ENCODE measurements at regions not wholly inside any gene's neighbourhood (a gene's known extent, or its start where the extent isn't known, plus 50 kb on each side); places are given as distances from the start of the nearest gene placed in this dataset.

- DNase-seq (ENCODE audit: low spot score) = no peak
Measured at GRCh38 chr17:77474292-77474988, 333.7 kb downstream of the SEC14L1 start.

- no peak for DNase-seq (ENCODE audit: low spot score)
Measured at GRCh38 chr17:77475016-77475976, 334.5 kb downstream of the SEC14L1 start.

GRCh38 chr17:77476006-77476405 is 335.2 kb downstream of the SEC14L1 start:
- DNase-seq (ENCODE audit: low spot score) = no peak

GRCh38 chr17:77476498-77476897 is 335.7 kb downstream of the SEC14L1 start:
- DNase-seq (ENCODE audit: low spot score) = no peak

DNA sequence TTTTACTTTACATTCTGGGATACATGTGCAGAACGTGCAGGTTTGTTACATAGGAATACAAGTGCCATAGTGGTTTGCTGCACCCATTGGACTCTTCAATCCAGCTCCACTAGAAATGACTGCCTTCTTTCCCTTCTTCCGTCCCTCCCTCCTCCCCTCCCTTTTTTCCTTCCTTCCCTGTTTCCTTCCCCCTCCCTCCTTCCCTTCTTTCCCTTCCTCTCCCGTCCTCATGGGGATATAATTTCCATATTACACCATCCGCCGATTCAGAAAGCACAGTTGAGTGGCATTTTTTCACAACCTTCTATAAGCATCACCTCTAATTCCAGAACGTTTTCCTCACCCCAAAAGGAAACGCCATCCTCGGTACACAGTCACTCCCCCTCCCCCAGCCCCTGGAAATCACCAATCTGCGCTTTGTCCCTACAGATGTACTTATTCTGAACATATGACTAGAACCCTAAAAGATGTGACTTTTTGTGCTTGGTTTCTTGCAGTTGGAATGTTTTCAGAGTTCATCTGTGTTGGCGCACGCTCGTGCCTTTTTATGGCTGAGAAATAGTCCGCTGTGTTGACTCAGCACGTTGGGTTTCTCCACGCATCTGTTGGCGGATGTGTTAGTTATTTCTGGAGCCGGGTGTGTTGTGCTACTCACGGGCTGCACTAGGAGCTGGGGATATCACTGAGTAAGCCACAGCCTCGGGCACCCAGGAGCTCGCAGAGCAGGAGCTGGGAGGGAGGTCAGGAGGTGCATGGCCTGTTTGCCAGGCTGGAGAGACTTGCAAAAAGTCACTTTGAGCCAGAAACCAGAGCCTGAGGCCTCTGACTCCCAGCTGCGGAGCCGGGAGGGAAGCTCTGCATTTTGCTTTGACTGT is 336.4 kb downstream of the SEC14L1 start:
- DNase-seq (ENCODE audit: low spot score) = peak; percentile 71

DNA sequence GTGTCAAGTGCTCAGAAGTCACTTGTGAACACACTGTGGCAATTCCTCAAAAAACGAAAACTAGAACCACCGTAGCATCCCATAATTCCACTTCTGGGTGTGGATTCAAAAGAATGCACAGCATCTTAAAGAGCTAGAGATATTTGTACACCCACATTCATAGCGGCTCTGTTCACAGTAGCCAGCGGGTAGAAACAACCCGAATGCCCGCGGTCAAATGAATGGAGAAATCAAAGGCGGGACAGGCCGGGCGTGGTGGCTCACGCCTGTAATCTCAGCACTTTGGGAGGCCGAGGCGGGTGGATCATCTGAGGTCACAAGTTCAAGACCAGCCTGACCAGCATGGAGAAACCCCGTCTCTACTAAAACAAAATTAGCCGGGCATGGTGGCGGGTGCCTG is 337.5 kb downstream of the SEC14L1 start:
- no peak for DNase-seq (ENCODE audit: low spot score)

- no peak for DNase-seq (ENCODE audit: low spot score)
Measured at GRCh38 chr17:77478899-77479298, 338.1 kb downstream of the SEC14L1 start.

DNA sequence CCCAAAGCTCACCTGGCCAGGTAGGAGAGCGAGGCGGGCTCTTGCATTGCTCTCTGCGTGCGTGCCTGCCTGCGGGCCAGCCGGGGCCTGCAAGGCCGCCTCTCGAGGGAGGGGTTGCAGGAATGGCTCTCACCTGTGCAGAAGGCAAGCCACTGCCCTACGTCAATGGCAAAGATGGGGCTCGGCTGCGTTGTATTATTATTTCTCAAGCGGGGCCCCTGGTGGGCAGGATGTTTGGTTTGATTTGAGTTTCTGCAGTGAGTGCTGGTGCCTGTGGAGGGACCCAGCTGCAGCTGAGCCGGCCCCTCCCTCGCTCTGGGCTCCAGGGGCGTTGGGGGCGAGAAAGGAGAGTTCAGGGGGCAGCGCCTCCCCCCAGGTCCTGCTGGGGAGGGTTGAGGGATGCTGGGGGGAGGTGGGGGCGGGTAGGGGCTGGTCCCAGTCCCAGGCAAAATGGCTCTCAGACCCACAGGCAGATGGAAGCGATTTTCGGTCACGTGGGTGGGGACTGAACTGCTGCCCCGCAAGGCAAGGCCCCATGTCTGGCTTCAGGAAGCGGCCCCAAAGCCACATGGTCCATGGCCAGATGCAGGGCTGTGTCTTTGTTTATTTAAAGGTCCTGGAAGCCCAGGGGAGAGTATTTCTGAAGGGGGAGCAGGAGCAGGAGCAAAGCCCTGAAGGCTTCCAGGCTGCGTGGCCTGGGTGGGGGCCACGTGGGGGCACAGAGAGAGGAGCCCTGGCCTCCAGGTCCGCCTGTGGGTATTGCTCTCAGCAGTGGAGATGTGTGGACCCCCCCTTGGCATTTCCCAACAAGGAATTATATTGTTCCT is 338.8 kb downstream of the SEC14L1 start:
- no peak for DNase-seq (ENCODE audit: low spot score)

GRCh38 chr17:77480199-77480508 is 339.4 kb downstream of the SEC14L1 start:
- no peak for DNase-seq (ENCODE audit: low spot score)

- no peak for DNase-seq (ENCODE audit: low spot score)
Measured at GRCh38 chr17:77480509-77481215, 339.9 kb downstream of the SEC14L1 start.

DNA sequence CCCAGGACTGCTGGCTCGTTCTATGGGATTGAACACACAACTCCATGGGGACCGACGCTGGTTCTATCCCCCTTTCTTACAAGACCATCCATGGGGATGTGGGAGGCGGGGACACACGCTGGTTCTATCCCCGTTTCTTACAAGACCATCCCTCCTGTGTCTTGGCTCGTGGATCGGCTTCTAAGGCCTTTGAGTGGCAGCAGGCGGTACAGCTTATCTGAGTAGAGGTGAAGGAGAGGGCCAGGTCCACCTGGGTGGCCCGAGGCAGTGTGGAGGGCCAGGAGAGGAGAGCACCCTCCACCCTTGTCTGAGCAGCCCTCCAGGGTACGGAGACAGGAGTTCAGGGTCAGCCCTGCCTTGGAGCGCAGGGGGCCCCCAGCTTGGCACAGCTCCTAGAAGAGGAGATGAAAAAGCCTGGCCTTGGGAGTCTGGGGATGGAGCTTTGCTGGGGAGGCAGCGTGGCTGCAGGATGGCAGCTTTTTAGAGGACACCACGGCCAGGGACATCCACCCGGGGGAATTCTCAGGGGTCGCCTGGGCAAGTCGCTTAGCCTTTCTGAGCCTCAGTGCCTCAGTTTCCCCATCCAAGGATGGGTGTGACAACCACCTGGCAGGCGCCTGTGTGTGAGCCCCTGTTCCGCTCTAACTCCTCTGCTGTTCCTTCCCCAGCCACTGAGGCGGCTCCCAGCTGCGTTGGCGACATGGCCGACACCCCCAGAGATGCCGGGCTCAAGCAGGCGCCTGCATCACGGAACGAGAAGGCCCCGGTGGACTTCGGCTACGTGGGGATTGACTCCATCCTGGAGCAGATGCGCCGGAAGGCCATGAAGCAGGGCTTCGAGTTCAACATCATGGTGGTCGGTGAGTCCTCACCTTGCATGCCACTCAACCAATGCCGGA is 341.0 kb downstream of the SEC14L1 start:
- no peak for DNase-seq (ENCODE audit: low spot score)

DNA sequence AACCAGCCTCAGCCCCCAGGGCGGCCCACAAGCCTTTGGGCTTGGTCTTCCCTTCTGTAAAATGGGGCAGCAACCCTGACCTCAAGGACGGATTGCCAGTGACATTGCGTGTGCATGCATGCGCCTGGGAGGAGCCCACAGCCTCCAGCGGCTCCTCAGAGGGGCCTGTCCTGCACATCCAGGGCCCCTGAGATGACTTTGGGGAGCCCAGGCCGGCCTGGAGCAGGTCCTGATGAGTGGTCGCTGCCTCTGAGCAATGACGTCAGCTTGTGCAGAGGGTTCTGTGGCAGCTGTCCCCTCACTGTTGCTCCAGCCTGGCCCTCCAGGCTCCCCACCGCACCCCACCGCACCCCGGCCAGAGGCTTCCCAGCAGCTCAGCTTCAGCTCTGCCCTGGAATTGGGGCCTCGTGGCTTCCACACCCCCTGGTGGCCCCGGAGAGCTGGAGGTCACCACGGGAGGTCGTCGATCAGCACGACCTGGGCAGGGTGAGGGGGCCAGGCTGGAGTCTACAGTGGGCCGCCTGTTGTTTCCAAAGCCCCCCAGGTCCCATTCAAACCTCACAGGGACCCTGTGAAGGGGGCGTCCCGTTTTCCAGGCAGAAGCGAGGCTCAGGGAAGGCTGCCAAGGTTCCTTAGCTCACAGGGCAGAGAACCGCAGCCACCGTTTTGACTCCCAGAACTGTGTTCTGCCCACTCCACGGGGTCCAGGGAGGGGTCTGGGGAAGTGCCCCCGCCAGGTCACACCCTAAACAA is 341.8 kb downstream of the SEC14L1 start:
- DNase-seq (ENCODE audit: low spot score) = no peak

DNA sequence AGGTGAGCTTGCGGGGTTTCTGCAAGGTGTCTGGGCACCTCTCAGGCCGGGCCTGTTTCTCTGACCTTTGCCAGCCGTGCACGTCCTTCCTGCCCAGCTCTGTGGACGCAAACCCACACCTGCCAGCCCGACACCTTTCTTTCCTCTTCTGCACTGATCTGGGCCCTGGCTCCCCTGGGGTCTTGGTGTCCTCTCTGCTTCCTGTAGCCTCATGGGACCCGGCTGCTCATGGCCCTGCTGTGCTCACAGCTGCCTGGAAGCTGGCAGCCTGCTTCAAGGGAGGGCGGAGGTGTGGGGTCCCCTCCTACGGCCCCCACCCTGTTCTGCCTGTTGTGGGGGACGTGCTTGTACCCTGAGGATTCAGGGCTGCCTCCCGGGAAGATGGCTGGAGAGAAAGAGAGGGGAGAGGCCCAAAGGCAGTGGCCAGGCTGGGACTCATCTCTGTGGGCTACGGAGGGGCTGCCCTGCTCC is 342.4 kb downstream of the SEC14L1 start:
- DNase-seq (ENCODE audit: low spot score) = no peak

DNA sequence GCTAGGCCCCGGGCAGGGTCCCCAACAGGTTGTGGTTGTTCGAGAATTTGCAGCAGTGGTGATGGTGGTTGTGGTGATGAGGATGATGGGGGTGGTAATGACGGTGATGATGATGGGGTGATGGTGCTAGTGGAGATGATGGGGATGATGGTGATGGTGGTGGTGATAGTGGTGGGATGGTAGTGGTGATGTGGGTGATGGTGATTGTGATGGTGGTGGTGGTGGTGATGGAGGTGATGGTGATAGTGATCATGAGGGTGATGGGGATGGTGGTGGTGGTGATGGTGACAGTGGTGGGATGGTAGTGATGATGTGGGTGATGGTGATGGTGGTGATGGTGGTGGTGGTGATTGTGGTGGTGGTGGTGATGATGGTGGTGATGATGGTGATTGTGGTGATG is 343.3 kb downstream of the SEC14L1 start:
- DNase-seq (ENCODE audit: low spot score) = no peak

DNA sequence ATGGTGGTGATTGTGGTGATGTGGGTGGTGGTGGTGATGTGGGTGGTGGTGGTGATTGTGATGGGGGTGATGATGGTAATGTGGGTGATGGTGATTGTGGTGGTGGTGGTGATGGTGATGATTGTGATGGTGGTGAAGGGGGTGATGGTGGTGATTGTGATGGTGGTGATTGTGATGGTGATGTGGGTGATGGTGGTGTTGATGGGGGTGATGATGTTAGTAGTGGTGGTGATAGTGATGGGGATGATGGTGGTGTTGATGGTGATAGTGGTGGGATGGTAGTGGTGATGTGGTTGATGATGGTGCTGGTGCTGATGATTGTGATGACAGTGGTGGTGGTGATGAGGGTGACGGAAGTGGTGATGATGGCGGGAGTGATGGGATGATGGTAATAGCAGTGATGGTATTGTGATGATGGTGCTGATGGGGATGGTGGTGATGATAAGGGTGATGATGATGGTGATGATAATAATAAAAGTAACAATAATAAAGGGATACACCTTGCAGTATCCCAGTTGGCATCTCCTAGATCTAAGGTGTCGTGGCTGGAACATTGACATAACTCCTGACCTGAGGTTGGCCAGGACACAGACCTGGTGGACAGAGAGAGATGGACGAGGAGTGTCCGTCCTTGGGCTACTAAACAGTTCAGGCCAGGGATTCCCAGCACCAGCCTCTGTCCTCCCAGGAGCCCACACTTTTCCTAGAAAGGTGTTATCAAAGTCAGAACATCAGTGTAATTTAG is 344.5 kb downstream of the SEC14L1 start:
- DNase-seq (ENCODE audit: low spot score) = no peak

DNA sequence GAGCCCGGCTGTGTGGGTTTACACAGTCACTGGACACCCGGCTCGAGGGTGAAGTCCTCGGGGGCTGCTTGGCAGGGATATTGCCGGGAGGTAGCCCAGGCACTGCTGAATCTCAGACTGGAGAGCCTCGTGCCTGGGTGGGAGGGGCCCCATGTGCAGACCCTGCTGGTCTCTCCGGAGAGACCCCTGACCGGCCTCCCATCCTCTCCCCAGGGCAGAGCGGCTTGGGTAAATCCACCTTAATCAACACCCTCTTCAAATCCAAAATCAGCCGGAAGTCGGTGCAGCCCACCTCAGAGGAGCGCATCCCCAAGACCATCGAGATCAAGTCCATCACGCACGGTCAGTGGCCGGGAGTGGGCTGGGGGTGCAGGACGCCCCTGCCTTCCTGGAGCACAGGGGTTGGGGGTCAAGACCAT is 346.5 kb downstream of the SEC14L1 start:
- DNase-seq (ENCODE audit: low spot score) = no peak

GRCh38 chr17:77487677-77488530 is 347.1 kb downstream of the SEC14L1 start:
- no peak for DNase-seq (ENCODE audit: low spot score)

Data from kidney capillary endothelial cell (primary cell).